ENCODE measurements at regions not wholly inside any gene's neighbourhood (a gene's known extent, or its start where the extent isn't known, plus 50 kb on each side); places are given as distances from the start of the nearest gene placed in this dataset.

DNA sequence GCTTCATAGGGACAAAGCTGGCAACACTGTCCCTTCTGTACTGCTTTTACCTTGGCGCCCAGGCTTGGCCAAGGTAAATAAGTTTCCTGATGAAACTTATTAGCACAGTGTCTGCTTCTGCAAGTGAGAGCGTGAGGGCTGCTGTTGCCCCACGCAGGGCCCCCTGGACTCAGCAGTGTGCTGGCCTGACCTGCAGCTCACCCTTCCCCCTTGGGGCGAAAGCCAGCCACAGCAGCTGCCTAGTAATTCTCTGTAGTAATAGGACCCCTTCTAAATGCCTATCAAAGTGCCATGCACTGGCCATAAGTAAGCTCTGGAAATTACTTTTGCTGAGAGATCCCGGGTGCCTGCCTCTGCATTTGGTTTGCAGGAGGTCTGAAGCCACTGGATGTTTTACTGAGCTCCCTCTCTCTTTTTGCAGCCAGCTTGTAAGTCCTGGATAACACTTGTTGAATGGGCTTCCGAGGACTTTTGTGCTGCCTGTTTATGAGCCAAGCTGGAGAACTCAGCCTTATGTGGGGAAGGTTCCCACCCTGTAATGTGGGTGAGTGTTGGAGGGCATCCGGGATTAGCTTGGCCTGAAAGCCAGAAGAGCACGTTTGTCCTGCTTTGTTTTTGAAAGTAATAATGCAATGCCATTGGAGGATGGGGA lies 293.9 kb downstream of the C7orf25 start:
- DNase-seq (ENCODE audit: low spot score), result no peak

- no peak for DNase-seq (ENCODE audit: low spot score)
These were observed 294.7 kb downstream of the C7orf25 start for GRCh38 chr7:42617071-42617765.

GRCh38 chr7:42614636-42615035 lies 297.2 kb downstream of the C7orf25 start:
- DNase-seq (ENCODE audit: low spot score), result no peak

GRCh38 chr7:42611961-42612360 lies 299.9 kb downstream of the C7orf25 start:
- no peak for DNase-seq (ENCODE audit: low spot score)

GRCh38 chr7:42611289-42611928 lies 300.5 kb downstream of the C7orf25 start:
- DNase-seq (ENCODE audit: low spot score), result no peak

DNA sequence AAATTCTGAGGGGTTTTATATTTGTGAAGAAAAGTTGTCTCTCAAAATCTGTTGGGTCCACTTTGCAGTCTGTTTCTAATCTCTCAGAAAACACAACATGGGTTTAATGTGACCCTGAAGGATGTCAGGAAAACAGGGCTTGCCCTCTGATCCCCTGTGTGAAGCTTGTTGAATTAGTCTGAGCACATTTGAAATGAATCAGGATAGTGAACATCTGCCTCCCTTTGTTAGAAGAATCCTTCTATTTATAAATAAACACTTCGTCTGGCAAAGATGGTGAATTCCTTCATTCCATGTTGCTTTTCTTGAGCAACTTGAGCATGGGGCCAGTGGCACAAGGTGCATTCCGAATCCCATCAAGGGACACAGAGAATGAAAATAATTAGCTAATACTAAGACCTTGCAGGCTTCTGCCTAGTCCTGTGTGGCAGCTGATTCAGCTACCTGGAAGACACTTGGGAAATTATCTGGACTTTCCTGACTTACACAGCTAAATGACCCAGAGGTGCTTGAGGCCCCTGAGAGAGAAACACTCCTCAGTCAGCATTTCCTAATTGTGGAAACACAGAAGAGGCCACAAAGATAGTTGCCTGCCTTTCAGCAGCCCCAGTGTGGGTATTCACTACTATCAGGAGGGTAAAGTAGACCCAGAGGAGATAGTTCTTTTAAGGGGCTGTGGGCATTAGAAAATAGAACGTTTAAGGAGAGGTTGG lies 305.5 kb downstream of the C7orf25 start:
- DNase-seq (ENCODE audit: low spot score), result no peak

DNA sequence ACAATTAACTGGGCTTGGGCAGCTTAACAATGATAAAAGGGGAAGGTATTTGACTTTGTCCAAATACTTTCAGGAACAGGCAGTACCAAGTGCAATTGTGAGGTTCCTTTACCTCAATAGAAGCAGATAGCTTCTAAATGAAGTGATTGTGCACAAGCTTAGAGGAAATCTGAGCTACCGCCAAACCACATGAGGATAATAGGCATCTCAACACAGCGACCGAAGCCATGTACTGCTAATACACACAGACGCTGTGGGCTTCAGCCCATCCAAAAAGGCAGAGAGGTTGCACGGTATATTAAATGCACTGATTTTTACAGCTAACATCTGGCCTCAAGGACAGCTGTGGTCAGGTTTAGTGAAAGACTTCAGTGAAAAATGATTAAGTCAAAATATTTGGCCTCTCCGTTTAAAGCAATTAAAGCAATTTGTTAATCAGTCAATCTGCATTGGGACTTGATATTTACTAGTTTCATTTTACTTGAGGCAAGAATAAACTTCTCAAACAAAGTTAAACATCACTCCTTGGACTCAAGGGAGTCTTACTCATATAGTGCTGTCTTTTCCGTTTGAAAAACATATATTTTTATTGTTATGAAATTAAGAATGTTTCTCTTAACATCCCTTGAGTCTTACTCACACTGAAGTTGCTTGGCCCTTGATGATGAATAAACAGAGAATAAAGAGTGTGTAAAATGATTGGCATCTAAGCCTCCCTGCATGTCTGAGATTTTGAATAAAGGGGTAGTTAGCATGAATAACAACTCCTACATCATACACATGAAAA lies 306.3 kb downstream of the C7orf25 start:
- DNase-seq (ENCODE audit: low spot score), result no peak

DNA sequence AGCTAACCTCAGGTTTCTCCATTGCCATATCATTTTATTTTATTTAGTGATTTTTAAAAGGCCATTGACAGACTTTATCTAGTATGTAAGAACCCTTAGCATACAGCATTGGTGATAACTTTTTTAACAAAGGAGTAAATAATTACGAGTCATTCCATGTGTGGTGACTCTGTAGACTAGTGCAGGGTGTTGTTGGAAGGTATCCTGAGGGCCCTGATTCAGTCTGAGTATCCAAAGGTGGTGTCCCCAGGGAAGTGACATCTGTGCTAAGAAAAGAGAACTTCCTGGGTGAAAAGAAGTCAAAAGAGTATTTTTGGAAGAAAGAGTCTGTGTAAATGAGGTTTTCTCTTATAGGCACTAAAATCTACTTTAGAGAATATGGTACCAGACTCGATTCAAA lies 308.4 kb downstream of the C7orf25 start:
- DNase-seq (ENCODE audit: low spot score), result no peak

DNA sequence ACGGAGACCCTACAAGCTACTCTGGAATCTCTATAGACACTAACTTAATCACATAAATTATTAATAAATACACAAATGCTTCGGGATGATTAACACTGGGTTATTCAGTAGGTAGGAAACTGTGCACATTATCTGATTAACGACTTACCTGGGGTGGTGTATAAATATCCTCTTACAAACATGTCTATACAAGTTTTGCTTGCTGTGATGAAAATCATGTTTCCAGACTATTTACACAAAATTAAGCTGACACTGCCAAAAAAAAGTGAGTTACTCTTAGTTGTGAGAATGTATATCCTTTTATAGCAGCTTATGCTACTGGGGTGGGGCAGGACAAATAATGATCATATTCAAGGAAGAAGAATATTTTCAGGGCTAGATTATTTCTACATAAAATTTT lies 314.6 kb downstream of the C7orf25 start:
- no peak for DNase-seq (ENCODE audit: low spot score)

DNA sequence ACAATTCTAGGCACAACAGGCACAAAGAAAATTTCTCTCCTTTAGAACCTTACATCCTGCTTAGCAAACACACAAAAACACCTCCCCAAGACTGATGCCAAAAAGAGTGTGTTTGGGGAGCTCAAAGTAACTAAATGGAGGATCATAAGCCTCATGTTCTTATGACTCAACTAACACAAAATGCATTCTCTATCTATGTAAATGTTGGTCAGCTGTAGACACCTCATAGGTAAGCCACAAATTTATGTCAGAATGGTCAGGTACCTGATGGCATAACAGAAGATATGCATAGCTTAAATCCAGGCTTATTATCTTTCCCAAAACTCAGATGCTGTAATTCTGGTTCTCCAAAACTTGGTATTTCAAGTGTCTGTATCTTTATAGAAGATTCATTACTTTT lies 315.1 kb downstream of the C7orf25 start:
- DNase-seq (ENCODE audit: low spot score), result no peak

DNA sequence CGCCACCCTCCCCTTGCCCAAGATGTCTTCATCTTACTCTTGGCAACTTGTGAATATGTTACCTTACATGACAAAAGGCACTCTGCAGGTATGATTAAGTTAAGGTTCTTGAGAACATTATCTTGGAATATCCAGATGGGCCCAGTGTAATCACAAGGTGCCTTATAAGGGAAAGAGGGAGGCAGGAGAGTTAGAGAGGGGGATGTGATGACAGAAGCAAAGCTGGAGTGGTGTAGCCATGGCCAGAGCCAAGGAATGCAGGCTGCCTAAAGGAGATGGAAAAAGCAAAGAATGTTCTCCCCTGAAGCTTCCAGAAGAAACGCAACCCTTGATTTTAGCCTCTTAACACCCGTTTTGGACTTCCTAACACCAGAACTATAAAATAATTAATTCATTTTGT lies 318.0 kb downstream of the C7orf25 start:
- no peak for DNase-seq (ENCODE audit: low spot score)

DNA sequence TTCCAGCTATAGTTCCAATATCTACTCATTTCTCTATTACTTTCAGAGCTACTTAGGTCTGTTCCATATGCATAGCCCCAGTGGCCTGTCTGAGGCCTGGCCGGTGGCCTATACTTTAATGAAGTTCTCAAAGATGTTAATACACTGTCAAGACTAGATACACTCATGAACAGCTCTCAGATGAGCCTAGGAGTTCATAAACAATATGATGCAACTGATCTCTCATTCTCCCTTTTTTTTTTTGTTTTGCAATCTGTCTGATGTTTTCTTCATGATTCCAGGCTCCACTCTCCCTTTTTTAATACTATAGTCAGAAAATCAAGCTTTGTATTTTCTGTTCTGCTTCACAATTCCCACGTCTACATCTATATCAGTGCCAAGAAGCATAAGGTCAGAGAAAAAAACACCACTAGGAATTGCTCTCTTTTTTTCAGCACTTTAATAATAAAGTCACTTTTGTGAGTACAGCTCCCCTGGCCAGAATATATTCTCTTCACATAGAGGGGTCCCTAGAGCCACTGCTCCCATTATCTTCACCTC lies 321.0 kb downstream of the C7orf25 start:
- DNase-seq (ENCODE audit: low spot score), result no peak

GRCh38 chr7:42588876-42589275 lies 323.0 kb downstream of the C7orf25 start:
- no peak for DNase-seq (ENCODE audit: low spot score)

DNA sequence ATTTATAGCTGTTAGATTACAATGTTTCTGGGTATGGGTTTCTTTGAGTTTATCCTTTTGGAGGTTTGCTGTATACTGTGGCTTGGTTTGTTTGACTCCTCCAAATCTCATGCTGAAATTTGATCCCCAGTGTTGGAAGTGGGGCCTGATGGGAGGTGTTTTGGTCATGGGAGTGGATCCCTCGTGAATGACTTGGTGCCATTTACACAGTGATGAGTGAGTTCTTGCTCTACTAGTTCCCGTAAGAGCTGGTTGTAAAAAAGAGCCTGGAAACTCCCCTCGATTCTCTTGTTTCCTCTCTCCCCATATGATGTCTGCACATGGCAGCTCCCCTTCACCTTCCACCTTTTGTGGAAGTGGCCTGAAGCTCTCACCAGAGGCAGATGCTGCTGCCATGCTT lies 324.1 kb downstream of the C7orf25 start:
- no peak for DNase-seq (ENCODE audit: low spot score)

- no peak for DNase-seq (ENCODE audit: low spot score)
These were observed 331.8 kb downstream of the C7orf25 start for GRCh38 chr7:42580061-42580460.

DNA sequence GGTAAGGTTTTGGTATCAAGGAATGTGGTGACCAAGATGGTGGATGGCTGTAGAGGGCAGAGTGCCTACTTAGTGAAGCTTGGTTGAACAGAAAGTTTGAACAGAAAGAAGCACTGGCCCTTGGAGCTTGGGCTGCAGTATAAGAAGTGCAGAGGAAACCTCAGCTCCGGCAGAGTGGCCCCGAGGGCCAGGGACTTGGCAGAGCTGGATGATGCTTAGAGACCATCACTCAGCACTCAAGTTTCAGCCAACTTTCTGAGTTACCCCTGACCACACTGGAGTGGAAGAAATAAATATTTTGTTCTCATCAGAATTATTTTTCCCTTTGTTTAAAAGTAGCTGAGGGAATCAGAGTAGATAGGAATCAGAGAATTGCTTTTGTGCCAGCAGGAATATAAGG lies 336.7 kb downstream of the C7orf25 start:
- no peak for DNase-seq (ENCODE audit: low spot score)

DNA sequence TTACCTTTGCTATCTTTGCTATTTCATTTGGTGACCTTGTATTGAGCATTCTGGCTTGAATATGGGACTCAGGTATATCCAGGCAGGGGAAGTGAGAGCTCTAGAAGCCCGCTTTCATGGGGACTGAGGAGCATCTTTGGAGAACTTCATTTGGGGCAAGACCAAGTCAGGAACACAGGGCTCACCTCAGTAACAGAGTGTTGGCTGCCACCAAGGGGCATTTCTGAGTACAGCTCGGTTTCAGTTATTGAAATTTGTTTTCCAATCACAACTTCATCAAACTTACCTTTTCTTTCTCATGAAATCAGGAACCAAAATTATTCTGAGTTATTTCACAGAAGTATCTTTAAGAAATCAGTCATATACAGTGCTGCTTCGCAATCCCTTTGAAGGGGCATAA lies 337.2 kb downstream of the C7orf25 start:
- DNase-seq (ENCODE audit: low spot score), result no peak

GRCh38 chr7:42573881-42574672 lies 337.1 kb upstream of the GLI3 start:
- DNase-seq (ENCODE audit: low spot score), result no peak

DNA sequence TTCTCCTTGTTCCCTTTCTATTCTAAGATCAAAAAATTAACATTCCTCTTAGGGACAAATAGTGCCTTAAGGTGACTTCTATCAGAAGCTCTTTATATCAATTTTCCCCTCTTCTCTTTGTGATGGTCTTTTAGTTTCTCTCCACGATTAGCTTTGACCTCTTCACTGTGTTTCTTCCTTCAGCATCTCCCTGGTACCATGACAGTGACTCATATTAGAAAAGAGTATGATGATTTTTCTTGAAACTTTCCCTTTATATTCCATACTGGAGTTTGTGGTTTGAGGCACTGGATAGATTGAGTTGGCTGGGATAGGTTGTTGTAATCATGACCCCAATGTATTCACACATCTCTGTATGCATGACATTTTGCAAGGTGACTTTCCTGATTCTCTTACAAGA lies 335.6 kb upstream of the GLI3 start:
- DNase-seq (ENCODE audit: low spot score), result no peak

GRCh38 chr7:42572056-42572455 lies 335.0 kb upstream of the GLI3 start:
- no peak for DNase-seq (ENCODE audit: low spot score)

DNA sequence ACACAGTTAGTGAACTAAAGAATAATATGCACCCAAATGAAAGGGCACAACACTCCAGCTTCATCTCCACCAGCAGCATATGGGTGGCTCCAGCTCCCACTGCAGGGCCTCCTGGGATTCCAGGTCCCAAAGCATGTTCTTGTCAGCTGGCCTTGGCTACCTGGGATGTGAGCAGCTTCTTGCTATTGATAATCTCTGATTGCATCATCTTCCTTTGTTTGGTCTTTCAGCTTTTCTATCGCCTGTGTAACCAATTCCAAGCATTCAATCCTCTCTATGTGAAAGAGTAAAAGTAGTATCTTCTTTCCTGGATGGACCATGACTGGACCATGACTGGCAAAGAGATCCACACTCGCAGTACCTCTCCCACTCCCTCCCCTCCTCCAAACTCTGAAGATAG lies 333.9 kb upstream of the GLI3 start:
- DNase-seq (ENCODE audit: low spot score), result no peak

All from activated CD4-positive, alpha-beta T cell treated with anti-CD3 and anti-CD28 coated beads, Interleukin-2, Interleukin-4, amounts not matched to agents 100 ng/mL and 50 ng/mL, durations not matched to agents 16 hours and 8 hours (primary cell).